22Rv1 (cell line): ENCODE measurements at regions not wholly inside any gene's neighbourhood (a gene's known extent, or its start where the extent isn't known, plus 50 kb on each side); places are given as distances from the start of the nearest gene placed in this dataset.

Source experiments
- CTCF ChIP-seq: fragments of 450-650 bp; IDR thresholded peaks from 2 replicates; pipeline ENCODE4 v1.5.1; 2017; ENCODE audit warnings: mild to moderate bottlenecking
- ZFX ChIP-seq: fragments of 450-650 bp; IDR thresholded peaks from 2 replicates; pipeline ENCODE4 v1.6.1; 2017; ENCODE audit warnings: antibody characterized with exemption, borderline replicate concordance

DNA sequence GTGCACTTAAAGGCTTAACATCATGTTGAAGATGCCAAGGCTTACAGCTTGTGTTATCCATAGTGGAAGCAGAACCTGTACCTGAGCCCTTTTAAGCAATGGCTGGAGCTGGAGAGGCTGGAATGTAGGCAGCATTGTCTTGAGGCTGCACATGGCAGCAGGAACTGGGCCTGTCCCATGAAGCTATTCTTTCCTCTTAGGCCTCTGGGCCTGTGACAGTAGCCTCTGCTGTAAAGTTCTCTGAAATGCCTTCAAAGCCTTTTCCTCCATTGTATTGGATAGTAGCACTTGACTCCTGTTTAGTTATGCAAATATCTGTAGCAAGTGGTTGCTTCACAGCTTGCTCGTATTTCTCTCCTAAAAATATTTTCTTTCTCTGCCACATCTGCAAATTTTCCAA, 127.4 kb upstream of the ANO5 start:
- TF ChIP-seq CTCF = no peak
- no peak for TF ChIP-seq ZFX
